Activated B cell treated with CpG ODN at 0.5 μM for 24 hours (primary cell): ENCODE measurements at regions not wholly inside any gene's neighbourhood (a gene's known extent, or its start where the extent isn't known, plus 50 kb on each side); places are given as distances from the start of the nearest gene placed in this dataset.

Experiments used
- ATAC-seq: fragments of 200-7000 bp; cut with Tn5 transposase; one replicate; pipeline ENCODE4 v1.10.0; 2021; ENCODE audit warnings: low read depth, mild to moderate bottlenecking, moderate library complexity
- CTCF ChIA-PET: fragments of 350-600 bp; sonication (Branson Sonifier 250); formaldehyde crosslinking; loops from one replicate; lab custom pipeline; 2021; ENCODE audit warnings: antibody characterized with exemption; lab: Charles Lee
- POLR2A ChIA-PET: fragments of 350-600 bp; sonication (Branson Sonifier 250); formaldehyde crosslinking; loops from one replicate; lab custom pipeline; 2021; ENCODE audit warnings: antibody characterized with exemption; lab: Charles Lee
- DNase-seq: peaks from one replicate; pipeline ENCODE4 v3.0.0; 2022
- H3K27ac Mint-ChIP-seq: one replicate; pipeline ENCODE4 v1.8.0; 2020; ENCODE audit warnings: mixed read lengths
- H3K27me3 Mint-ChIP-seq: one replicate; pipeline ENCODE4 v1.8.0; 2021; ENCODE audit warnings: mixed read lengths
- H3K36me3 Mint-ChIP-seq: one replicate; pipeline ENCODE4 v1.8.0; 2021; ENCODE audit warnings: low read depth, mixed read lengths
- H3K4me1 Mint-ChIP-seq: one replicate; pipeline ENCODE4 v1.8.0; 2021; ENCODE audit warnings: mixed read lengths
- H3K4me3 Mint-ChIP-seq: one replicate; pipeline ENCODE4 v1.8.0; 2020; ENCODE audit warnings: mild to moderate bottlenecking, mixed read lengths
- H3K9me3 Mint-ChIP-seq: one replicate; pipeline ENCODE4 v1.8.0; 2020; ENCODE audit warnings: mixed read lengths
- intact Hi-C: fragments of 100-400 bp; cut with micrococcal nuclease; formaldehyde crosslinking; loops from one replicate; pipeline ENCODE4 v1.15.1; 2024
- TF ChIP-seq, protein P1 (sequence below): fragments of 200-600 bp; IDR thresholded peaks from one replicate; pipeline ENCODE4 v1.8.0; 2022; ENCODE audit warnings: antibody characterized with exemption, mild to moderate bottlenecking

DNA sequence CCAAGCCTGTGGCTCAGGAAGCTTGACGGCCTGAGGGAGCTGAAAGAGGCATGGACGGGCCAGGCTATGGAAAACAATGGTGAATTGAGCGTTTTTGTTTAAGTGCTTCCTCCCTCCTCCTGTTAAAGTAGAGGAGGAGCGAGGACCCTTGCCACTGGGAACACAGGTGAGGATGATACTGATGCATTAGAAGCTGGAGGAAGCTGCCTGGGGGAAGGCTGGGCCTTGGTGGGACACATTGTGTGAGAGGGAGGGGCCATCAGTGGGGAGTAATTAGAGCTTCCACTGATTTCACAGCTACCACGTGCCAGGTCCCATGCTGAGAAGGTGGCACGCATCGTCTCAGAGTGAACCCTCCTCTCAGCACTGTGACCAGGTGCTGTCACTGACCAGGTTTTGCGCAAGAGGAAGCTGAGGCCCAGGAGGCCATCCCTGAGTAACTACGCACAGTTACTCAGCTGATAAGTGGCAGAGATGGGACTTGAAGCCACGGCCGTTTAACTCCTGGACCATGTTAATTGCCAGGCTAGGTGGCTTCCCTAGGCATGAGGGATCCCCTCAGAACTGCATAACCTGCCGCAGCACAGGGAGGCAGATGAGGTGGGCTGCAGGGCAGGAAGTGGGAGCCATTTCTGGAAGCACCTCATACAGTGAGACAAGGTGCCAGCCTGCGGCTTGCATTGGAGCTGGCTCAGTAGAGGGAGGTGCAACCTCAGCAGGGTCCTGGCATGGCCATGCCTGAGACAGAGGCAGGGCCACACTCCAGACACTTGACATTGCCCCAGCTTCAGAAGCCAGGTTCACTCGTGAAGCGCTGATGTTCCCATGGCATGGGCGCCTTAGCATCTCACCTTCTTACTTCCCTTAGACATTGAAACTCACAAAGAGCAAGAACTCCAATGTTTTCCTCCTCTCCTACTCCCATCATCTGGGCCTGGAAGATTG lies 195.3 kb upstream of the MVB12B start:
- ATAC-seq (no peak), DNase-seq (no peak)
- Mint-ChIP-seq H3K4me3 (no peak overlapping the region), H3K27ac (no peak overlapping the region), H3K27me3 (peaks cover 47% of the 10 kb centered on the region), H3K4me1 (no peaks in the 10 kb centered on the region), H3K9me3 (peaks cover 11% of the 10 kb centered on the region), H3K36me3 (no peaks in the 10 kb centered on the region)
- TF ChIP-seq, protein P1, sequence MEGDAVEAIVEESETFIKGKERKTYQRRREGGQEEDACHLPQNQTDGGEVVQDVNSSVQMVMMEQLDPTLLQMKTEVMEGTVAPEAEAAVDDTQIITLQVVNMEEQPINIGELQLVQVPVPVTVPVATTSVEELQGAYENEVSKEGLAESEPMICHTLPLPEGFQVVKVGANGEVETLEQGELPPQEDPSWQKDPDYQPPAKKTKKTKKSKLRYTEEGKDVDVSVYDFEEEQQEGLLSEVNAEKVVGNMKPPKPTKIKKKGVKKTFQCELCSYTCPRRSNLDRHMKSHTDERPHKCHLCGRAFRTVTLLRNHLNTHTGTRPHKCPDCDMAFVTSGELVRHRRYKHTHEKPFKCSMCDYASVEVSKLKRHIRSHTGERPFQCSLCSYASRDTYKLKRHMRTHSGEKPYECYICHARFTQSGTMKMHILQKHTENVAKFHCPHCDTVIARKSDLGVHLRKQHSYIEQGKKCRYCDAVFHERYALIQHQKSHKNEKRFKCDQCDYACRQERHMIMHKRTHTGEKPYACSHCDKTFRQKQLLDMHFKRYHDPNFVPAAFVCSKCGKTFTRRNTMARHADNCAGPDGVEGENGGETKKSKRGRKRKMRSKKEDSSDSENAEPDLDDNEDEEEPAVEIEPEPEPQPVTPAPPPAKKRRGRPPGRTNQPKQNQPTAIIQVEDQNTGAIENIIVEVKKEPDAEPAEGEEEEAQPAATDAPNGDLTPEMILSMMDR: no peak
- intact Hi-C loops: no loop called here
- ChIA-PET POLR2A (no interaction called here), CTCF (no interaction called here)

DNA sequence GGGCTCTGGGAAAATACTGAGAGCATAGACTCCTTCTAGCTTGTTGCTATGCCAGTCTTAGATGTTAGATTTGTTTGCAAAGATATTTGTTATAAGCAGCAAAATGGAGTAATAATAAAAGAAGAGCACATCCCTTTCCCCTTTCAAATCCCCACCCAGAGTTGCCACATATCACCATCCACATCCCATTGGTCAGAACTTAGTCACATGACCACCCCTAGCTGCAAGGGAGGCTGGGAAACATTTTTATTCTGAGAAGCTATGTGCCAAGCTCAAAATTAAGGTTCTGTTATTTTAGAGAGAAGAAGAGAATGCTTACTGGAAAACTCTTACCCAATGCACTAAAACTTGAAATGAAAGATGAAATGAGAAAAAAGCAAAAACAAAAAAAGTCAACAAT lies 193.9 kb upstream of the MVB12B start:
- Mint-ChIP-seq H3K4me3 (no peak overlapping the region), H3K4me1 (no peaks in the 10 kb centered on the region), H3K9me3 (peaks cover 17% of the 10 kb centered on the region), H3K27ac (no peak overlapping the region), H3K27me3 (peaks cover 39% of the 10 kb centered on the region), H3K36me3 (no peaks in the 10 kb centered on the region)
- POLR2A ChIA-PET: no interaction called here
- ATAC-seq (no peak), DNase-seq (no peak)
- TF ChIP-seq, protein P1: no peak
- CTCF ChIA-PET: no interaction called here
- intact Hi-C loops: no loop called here

DNA sequence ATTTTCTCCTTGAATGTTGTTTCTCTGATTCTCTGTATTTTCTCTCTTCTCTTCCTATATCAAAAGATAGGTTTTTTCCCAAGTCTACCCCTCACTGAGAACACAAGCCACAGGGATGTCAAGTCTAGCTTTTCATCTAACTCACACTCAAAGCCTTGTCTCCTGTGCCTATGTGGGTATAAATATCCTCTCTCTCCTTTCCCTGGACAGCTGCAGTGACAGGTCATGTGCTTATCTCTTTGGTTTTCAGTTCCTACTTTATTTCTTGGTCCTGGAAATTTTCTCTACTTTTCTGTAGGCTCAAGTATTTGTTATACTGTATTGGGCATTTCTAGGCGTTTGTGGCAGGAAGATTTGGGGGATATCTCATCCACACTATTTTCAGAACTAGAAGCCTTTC lies 182.4 kb upstream of the MVB12B start:
- Mint-ChIP-seq H3K27me3 (peaks cover 33% of the 10 kb centered on the region), H3K36me3 (no peaks in the 10 kb centered on the region), H3K27ac (no peak overlapping the region), H3K4me1 (peaks cover 23% of the 10 kb centered on the region), H3K9me3 (peaks cover 8% of the 10 kb centered on the region), H3K4me3 (no peak overlapping the region)
- ATAC-seq (no peak), DNase-seq (no peak)
- CTCF ChIA-PET: no interaction called here
- intact Hi-C loops: loop anchor here (10.0 kb wide), 1 partner anchor 251 kb away; no protein-coding TSS in a partner anchor
- POLR2A ChIA-PET: no interaction called here
- TF ChIP-seq, protein P1: no peak

DNA sequence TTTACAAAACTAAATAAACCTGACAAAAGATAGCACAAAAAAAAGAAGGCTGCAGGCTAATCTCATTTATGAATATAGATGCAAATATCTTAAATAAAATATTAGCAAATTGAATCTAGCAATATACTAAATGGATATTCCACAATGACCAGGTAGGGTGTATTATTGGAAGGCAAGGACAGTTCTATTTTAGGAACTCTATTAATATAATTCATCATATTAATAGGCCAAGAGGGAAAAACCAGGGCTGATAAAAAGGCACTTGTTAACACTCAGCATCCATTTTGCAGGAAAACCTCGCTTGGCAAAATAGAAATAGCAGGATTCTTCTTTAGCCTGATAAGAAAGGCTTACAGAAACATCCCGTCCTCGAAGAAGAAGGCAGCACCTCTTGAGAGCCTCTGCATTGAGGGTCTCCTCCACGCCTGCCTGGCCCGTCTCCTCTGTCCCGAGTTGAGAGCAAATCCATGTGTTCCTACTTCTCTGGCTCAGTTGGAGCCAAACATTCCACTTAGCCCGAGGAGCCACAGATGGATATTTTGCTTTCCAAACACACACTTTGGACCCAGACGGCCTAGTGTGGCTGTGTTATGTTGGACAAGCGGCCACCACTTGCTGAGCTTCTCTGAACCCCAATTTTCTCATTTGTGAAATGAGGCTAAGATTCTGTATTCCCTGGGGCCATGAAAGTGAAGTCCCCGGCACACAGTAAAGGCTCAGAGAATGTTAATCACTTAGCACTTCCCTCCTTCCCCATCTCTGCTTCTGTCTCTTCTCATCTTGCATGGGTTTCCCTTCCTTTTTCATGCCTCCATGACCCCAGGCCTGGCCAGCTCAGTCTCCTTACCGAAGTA lies 181.8 kb upstream of the MVB12B start:
- POLR2A ChIA-PET: no interaction called here
- CTCF ChIA-PET: no interaction called here
- Mint-ChIP-seq H3K27me3 (peaks cover 33% of the 10 kb centered on the region), H3K36me3 (no peaks in the 10 kb centered on the region), H3K4me3 (no peak overlapping the region), H3K9me3 (peaks cover 1% of the 10 kb centered on the region), H3K4me1 (peaks cover 23% of the 10 kb centered on the region), H3K27ac (no peak overlapping the region)
- ATAC-seq (no peak), DNase-seq (no peak)
- intact Hi-C loops: loop anchor here (10.0 kb wide), 1 partner anchor 250 kb away; no protein-coding TSS in a partner anchor
- TF ChIP-seq, protein P1: no peak

DNA sequence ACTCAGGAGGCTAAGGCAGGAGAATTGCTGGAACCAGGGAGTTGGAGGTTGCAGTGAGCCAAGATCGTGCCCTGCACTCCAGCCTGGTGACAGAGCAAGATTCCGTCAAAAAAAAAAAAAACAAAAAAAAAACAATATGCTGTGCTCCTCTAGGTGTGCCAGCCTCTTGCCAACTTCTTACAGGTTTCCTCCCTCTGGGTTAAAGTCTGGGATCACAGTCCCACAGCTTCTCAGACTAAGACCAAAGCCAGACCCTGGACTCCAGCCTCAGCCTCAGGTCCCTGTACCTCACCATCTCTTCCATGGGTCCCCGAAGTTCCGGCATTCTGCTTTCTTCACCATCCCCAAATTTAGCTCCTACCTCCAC lies 180.8 kb upstream of the MVB12B start:
- POLR2A ChIA-PET: no interaction called here
- H3K4me3 Mint-ChIP-seq: peak overlapping the region; percentile 70
- intact Hi-C loops: loop anchor here (1.0 to 10.0 kb wide), 3 partner anchors 83 to 345 kb away; no protein-coding TSS in a partner anchor
- TF ChIP-seq, protein P1: no peak
- CTCF ChIA-PET: interaction anchor here (0.9 to 1.1 kb wide), 3 partner anchors 253 to 738 kb away, joined by 3 to 5 read pairs (median 4); no protein-coding TSS in a partner anchor
- ATAC-seq (no peak), DNase-seq (no peak)
- peaks cover 33% of the 10 kb centered on the region for H3K27me3 Mint-ChIP-seq
- H3K27ac Mint-ChIP-seq: peak overlapping the region; percentile 62
- no peaks in the 10 kb centered on the region for H3K36me3 Mint-ChIP-seq
- H3K4me1 Mint-ChIP-seq: peaks cover 23% of the 10 kb centered on the region
- H3K9me3 Mint-ChIP-seq: no peaks in the 10 kb centered on the region
